ENCODE measurements at regions not wholly inside any gene's neighbourhood (a gene's known extent, or its start where the extent isn't known, plus 50 kb on each side); places are given as distances from the start of the nearest gene placed in this dataset.

DNA sequence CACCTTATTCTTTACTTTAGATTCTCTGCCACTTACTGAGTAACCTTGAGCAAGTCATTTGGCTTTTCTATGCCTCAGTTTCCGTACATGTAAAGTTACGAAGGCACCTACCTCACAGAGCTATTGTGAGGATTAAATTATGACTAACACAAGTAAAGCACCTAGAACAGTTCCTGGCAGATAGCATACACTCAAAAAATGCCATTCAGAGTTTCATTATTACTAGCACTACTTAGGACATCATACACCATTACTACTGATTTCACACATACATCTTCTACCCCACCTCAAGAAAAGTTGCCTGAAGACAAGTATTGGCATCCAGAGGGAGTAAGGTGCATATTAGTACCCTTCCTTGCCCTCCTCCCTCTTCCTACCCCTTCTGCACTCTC is 107.8 kb downstream of the OGFRL1 start:
- no peak for DNase-seq (ENCODE audit: low read depth in 2 of 2)

DNA sequence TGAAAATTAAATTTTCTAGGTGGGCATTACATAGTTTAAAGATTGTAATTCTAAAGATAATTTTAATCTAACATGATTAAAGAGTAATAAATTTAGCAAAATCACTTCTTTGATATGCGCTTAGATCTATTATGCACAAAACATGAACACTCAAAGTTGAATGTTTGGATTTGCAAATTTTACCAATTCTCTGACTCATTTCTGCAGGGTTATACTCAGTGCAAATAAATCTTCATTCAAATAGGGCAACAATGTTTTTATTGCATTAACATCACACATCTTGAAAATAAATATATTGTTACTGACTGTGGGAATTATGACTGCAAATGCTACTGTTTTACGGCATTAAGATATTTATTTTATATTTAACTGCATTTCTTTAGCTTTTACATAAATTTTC is 110.7 kb downstream of the OGFRL1 start:
- DNase-seq (ENCODE audit: low read depth in 2 of 2), result no peak

DNA sequence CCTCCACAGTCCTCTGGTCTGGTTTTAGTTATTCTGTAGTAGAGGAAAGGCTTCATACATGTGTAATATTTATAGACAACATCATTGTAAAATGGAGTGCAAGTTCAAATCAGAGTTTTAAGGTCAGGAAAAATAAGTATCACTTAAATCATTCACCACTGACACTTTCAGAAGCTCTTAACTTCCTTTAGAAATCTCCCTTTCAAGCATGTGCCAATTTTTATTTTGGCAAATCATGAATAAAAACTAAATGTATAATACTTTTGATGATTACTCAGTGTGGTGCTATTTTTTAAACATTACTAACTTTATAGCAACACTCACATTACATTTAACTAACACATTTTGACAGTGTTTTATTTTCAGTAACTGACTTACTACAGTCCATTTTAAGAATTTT is 112.2 kb downstream of the OGFRL1 start:
- DNase-seq (ENCODE audit: low read depth in 2 of 2), result no peak

DNA sequence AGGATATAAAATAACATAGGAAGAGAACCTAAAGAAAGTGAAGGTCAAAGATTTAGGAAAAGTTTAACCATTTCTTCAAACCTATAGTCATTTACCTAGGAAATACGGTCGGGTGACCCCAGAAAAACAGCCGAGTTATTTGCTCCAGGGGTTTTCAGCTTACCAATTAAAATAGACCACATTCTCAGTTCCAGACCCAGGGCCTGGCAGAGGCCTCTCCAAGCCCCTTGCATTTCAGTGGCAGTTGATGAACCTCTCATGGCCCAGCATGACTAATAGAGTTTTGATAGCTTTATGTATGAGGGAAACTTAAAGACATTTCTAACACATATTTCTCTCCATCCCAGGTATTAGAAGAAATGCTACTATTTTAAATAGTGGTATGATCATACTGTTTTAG is 113.5 kb downstream of the OGFRL1 start:
- no peak for DNase-seq (ENCODE audit: low read depth in 2 of 2)

DNA sequence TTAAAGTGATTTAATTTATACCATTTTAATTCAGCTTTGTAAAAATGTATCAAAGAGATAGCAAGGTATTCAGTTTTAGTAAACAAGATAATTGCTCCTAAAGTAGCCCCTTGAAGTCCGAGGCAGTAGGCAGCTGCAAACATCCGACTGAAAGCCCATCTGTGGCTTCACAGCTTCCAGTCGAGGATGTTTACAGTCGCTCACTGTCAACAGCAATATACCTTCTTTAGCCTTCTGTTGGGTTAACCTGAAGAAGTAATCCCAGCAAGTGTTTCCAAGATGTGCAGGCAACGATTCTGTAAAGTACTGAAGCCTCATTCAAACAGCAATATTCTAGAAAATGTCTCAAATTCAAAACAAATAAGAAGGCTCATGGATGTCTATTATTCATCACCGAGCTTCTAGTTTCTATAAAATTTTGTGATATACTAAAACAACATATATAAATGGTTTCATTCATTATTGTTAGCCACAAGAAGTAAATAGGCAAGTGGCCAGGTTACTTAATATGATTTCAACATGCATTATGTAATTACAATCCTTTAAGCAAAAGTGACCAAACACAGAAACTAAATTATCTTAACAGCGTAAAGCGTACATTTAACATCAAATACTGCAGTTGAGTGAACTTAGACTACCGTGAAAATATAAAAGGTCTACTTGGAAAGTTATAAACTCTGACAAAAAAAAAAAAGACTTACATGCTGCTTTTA is 115.0 kb downstream of the OGFRL1 start:
- no peak for DNase-seq (ENCODE audit: low read depth in 2 of 2)

DNA sequence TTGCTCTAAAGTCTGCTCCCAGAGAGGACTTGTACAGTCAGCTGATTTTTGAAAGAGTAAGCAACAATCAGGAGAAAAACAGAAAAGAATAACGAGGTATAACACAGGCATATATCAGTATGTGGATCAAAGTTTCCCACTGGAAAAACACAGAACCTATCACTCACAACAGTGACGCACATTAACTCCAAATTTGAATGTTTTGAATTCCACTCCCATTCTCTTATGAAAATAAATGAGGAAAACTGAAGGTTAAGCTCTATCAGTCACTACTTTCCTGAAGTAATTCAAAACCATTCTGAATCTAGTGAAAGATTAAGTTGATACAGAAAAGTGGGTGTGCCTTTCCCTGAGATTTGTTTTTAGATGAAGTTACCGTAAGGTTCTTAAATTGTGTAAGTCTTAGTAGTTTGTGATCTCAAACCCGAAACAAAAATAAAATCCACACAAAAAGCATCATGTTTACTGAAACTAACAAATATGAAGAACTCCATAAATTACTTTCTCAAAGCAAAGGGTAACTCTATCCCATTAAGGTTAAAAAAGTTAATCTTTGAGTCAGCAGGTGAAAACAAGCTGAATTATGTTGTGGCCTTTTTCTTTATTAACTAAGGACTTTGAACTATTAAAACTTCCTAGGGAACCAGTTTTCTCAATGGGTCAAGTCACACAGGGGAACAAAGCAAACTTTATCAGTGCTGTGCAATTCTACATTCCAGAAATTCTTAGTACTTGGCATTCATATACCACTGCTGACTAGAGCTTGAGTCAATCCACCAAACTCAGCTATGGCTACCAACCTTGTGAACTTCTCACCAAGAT is 115.7 kb downstream of the OGFRL1 start:
- no peak for DNase-seq (ENCODE audit: low read depth in 2 of 2)

DNA sequence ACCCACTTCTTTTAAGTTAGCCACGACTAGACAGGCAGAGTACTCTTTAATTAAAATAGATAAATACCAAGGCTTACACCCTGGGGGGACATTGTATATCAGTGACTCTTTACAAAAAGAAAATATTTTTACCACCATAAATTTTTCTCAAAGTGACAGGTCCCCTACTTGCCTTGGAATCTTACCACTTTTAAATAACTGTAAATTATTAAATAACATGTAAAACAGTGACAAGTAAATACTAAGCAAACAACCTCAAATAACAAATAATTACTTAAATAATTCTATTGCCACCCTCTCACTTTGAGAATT is 116.3 kb downstream of the OGFRL1 start:
- no peak for DNase-seq (ENCODE audit: low read depth in 2 of 2)

DNA sequence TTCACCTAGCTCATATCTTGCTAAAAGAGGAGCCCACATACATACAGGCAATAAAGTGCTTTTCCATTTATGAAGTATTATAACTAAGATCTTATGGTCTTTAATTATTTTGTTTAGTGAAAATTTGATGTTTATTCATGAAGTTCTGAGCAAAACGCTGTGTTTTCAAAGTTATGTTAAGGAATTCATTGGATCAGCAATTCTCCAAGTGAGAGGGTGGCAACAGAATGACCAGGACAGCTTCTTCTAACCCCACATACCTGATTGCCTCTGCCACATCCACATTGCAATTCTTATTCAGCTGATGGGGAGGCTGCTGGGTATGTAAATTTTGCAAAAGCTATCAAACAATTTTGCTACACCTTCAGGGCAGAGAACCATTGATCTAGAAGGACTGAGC is 116.8 kb downstream of the OGFRL1 start:
- no peak for DNase-seq (ENCODE audit: low read depth in 2 of 2)

DNA sequence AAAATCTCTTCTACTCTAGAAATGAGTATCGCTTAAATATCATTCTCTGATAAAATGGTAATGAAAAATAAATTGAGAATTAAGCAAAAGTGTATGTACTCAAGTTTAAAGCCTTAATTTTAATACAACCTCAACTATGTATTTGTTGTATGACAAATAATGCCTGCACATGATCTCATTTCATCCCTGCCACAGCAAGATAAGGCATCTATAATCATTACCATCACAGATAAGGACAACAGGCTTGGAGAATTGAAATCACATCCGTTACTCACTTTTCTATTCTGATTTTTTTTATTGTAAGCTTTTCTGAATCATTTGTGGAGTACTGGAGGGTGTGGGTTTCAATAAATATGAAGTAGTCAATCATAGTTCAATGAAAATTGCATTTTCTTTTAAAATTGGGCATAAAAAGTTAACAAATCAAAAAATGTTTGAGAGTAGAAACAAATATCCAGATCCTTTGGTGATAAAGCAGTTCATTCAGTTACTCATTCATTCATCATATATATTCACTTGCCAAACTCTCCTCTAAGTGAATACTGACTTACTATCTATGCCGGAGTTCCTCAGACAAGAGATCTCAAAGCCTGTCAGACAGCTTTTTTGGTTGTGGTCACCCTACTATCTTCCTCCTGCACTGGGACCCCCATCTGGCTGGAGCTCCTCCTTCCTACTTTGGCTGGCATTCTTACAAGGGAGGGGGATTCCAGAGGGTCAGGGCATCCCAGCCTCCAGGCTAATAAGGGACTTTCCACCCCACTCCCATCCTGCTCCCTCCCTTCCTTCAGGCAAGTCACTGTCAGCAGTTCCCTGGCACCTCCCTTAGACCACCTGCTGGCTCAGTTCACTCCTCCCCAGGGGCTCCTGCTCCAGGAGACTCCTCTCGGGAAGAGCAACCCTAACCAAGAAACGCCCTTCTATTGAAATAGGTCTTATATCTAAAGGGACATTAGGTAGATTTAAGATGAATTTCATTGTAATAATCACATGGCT is 118.6 kb downstream of the OGFRL1 start:
- no peak for DNase-seq (ENCODE audit: low read depth in 2 of 2)

DNA sequence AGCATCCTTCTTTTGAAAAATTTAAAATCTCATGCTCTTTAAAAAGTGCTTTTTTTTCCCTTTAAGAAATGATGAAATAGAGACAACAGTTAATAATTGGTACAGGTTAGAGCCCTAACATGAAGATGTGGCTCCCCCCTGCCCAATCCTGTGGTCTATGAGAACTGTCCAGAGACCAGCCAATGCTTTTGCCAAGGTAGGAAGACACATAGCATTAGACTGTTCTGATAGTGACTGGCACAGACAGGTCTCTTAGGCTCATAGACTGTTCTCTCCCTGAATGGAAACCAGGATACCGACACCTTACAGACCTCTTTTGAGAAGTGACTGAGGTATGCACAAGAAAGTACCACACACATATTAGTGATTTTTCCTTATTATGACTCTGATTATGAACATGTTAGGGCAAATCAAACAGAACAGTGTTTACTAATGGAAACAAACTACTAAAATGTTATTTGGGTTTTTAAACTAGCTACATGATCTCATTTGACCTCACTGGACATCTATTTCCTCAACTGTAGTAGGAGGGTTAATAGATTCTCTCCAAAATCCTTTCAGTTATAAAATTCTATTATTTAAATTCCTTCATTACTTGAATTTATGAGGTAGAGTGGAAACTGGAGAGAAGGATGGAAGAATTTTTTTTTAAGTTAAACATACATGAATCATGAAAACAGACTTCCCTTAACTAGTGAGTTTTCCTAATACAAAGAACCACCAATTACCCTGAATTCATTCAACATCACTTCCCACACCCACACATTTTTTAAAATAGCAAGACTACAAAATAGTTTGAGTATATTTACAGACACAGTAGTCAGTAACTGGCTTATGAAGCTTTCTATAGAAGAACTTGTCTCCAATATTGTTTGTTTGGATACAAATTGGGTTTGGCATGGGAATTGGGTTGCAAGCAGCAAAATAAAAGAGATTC is 120.4 kb downstream of the OGFRL1 start:
- no peak for DNase-seq (ENCODE audit: low read depth in 2 of 2)

DNA sequence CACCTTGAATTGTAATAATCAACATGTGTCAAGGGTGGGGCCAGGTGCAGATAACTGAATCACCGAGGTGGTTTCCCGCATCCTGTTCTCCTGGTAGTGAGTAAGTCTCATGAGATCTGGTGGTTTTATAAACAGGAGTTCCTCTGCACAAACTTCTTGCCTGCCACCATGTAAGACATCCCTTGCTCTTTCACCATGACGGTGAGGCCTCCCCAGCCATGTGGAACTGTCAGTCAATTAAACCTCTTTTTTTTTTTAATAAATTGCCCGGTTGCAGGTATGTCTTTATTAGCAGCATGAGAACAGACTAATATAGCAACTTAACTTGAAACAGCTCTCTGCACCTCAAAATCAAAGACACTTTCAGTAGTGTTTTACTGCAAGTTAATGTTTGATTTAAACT is 121.6 kb downstream of the OGFRL1 start:
- no peak for DNase-seq (ENCODE audit: low read depth in 2 of 2)

DNA sequence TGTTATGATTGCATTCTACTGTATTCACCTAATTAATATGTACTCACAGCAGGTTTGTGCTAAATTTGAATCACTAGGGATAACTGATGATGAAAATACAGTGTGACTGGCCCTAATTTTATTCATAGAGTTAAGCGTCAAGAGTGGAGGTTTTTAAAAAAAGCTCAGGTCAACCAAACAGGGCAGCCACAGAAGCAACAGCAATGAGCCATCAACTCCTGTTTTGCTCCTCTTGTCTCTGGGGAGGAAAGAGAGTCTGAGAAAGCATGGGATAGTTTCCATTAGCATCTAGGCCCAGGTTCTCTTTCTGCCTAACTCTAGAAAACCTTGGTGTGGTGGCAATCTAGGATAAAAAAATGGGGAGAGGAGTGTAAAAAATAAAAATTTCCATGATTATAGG is 122.1 kb downstream of the OGFRL1 start:
- no peak for DNase-seq (ENCODE audit: low read depth in 2 of 2)

DNA sequence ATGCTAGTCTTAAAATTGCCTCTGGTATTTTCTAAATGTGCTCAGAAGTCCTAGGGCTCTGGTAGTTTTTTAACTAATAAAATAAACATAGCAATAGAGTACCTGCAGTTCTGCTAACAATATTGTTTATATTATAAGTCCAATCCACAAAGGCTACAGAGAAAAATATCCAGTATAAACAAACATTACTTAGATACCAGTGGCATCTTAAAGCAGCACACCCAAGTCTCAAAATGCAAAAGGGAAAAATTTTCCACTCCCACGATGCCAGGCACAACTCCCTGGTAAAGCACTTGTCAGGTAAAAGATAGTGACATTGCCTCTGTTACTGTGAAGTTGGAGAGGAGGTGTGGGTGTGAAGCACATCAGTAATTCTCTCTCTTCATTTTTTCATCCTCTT is 123.3 kb downstream of the OGFRL1 start:
- no peak for DNase-seq (ENCODE audit: low read depth in 2 of 2)

DNA sequence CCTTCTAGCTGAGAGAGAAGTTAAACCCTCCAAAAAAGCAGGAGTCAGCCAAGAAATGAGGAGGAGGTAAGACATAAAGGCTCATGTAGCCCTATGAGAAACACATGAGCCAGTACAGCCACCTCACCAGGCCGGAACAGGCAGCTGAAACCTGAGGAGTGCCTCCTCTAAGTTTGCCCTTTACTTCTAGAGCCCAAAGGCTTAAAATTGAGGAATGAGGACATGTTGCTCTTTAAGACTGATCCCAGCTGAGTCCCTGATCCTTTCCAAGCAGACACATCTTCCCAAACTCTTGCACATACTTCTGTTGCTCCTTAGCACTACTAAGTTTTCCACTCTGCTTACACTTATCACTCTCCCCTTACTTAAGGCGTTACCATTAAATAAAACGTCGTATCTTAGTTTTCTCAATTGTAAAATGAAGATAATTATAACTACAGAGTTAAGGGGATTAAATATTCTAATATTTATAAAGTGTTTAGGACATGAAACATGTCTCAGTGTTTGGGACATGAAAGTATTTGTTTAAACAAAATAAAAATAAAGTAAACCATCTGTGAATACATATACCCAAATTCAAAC is 124.0 kb downstream of the OGFRL1 start:
- DNase-seq (ENCODE audit: low read depth in 2 of 2), result no peak

DNA sequence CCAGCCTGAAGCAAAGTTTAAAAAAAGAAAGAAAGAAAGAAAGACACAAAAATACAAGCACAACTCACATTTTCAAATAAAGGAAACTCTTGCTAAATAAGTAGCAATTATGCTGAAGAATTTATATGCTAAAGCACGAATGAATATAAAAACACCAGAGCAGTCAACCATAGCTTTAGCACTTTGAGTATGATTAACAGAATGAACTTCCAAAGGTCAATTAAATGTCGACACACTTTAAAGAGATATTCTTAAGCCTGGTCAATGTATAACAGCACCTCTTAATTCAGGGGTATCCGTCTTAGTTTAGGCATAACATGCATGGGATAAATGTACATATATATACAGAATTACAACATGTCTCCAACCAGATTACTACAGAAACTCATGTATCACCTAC is 125.9 kb downstream of the OGFRL1 start:
- DNase-seq (ENCODE audit: low read depth in 2 of 2), result no peak

DNA sequence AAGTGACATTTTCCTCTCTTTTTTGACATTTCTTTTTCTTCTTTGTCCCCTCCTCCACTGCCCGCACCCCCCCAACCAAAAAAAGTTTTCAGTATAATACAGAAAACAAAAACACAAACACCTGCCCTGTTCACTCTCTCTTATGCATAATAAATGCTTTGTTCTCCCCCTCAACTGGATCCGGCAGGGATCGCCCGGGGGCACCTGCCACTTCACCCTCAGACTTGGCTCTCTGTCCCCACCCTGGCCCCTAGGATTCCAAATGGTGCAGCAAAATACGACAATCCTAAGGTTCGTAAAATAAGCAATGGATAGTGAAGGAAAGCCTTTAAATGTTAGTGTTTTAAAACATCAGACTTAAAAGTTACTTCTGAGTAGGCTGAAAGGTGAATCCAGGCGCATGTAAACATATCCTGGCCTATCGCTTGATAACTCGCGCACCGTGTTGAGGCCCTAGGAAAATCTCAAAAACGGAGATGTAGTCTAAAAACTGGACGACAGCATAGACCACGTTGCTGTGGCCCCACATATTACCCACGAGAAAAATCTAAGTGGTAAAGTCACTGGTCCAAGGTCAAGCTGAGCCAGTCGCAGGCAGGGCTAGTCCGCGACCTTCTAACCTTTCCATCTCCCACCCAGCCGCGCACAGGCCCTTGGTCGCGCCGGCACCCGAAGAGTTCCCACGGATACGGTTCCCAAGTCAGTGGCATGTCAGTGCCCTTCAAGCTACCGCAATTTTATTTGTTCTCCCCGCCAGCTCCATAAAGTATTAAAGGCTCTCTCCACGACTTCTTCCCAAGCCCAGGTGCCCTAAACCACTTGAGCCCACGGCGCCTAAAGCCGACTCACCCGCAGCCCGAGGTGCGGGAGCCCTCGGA is 130.8 kb downstream of the OGFRL1 start:
- DNase-seq (ENCODE audit: low read depth in 2 of 2), result no peak

DNA sequence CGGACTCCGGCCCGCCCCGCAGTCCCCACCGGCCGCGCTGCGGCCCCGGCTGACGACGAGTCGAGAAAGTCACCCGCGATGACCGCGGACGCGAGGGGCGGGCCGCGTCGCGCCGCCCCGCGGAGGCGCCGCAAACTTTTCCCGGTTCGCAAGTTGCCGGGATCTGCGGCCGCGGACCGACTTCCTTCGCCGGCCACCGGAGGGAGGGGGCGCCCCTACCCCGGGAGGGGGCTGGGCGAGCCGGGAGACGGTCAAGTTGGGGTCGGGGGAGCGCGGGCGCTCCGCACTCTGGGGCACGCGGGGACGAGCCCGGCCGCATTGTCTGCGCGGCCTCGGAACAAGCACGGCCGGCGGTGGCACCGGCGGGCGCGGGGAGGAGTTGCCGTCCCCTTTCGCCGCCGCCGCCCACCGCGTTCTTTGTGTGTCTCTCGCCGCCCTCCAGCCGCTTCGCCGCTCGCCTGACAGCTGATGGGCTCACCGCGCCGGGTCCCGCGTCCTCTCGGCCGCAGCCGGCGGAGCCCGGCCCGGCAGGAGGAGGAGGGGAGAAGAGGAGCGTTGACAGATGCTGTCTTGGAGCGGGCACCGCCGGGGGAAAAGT is 131.6 kb downstream of the OGFRL1 start:
- no peak for DNase-seq (ENCODE audit: low read depth in 2 of 2)

DNA sequence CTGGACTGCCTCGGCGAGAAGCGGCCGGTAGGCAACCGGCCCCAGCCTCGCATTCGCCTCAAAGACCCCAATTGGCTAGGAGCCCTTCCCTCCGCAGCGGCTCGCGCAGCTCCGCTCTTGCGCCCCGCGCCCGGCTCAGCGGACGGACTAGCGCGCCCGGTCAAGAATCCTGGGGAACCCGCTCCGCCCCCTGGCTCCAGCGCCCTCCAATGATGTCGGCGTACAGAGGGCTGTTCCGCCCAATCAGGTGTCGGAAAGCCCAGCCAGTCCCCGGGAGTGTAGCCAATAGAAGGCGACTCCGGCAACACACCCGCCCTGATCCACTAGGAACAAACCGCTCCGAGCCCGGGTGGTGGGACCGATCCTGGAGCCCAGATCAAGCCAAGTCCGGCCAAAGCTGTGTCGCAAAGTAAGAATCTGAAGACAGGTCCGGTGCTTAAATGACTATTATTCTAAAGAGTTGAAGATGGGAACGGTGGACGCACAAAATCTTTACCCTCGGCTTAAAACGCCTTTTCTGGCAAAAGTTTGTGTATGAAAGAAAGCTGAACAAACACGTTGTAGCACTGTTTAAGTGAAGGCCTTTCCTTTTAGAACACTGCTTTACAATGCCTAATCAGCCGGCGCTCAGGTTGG is 132.2 kb downstream of the OGFRL1 start:
- peak; percentile 81 to 85 for DNase-seq (ENCODE audit: low read depth in 2 of 2)

DNA sequence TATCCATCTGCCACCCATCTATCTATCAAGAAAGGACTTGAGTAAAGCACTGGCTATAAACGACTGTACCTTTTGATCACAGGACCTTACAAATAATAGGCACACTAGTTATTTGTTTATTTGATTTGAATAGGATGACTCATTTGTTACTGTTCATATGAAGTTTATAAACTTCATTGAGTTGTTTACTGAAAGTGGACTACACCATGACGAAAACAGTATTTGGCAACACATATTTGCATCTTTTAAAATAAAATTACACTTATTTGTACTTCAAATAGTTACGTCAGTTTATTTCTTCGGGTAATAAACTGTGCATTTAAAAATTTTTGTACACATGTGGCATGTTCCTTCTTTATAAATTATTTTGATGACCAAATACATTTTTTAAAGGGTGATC is 133.0 kb downstream of the OGFRL1 start:
- no peak for DNase-seq (ENCODE audit: low read depth in 2 of 2)

All from fibroblast of skin of left quadriceps (primary cell).